Adrenal gland (tissue), 9 donors: ENCODE measurements at regions not wholly inside any gene's neighbourhood (a gene's known extent, or its start where the extent isn't known, plus 50 kb on each side); places are given as distances from the start of the nearest gene placed in this dataset.
"Not testable (repeated sequence)": the region's sequence is repeated elsewhere in the genome, so short reads cannot be mapped to it uniquely, and the experiment has no call there.

ENCODE experiments used
- DNase-seq, 7 donors: peaks; one replicate each; pipeline ENCODE4 v3.0.0-alpha.2; 2019 to 2020
- H3K27ac ChIP-seq, 5 donors: fragments of 200-600 bp; sonication (generic) in 4 of 5; 1 replicate in 3 of 5; 2 replicates in 2 of 5; pipeline versions ENCODE4 v1.5.1 to v1.8.0; 2016 to 2020; ENCODE audit warnings: mild to moderate bottlenecking in 1 of 5
- H3K27me3 ChIP-seq: fragments of 200-600 bp; 2 replicates; pipeline ENCODE4 v1.8.0; 2021
- H3K36me3 ChIP-seq, 2 donors: fragments of 200-600 bp; replicated peaks in 1 of 2; 1 replicate in 1 of 2; 2 replicates in 1 of 2; pipeline versions ENCODE4 v1.5.1 to v1.8.0; 2018 to 2022
- H3K4me1 ChIP-seq, 2 donors: fragments of 200-600 bp; replicated peaks in 1 of 2; 1 replicate in 1 of 2; 2 replicates in 1 of 2; pipeline versions ENCODE4 v1.5.1 to v1.8.0; 2018 to 2021
- H3K4me3 ChIP-seq, 4 donors: fragments of 200-600 bp; sonication (generic) in 3 of 4; one replicate each; pipeline ENCODE4 v1.5.1; 2016 to 2018
- H3K9me3 ChIP-seq, 3 donors: fragments of 200-600 bp; sonication (generic) in 1 of 3; replicated peaks in 1 of 3; 1 replicate in 2 of 3; 2 replicates in 1 of 3; pipeline versions ENCODE4 v1.5.1 to v1.8.0; 2016 to 2021
- POLR2A ChIP-seq, 2 donors: fragments of 450-650 bp; IDR thresholded peaks; one replicate each; pipeline ENCODE4 v1.6.1; 2017; ENCODE audit warnings: antibody characterized with exemption in 2 of 2, mild to moderate bottlenecking in 2 of 2, moderate library complexity in 1 of 2
- WGBS, 4 donors: extraction: QIAGEN DNeasy Blood & Tissue Kit in 2 of 4; methylation state at CpG; one replicate each; pipeline versions ENCODE4 v1.1.5 to v1.1.7; 2013 to 2017; 5-methylcytosine and 5-hydroxymethylcytosine counted together
- intact Hi-C, 2 donors: fragments of 100-400 bp; cut with DNase I; formaldehyde crosslinking; loops; one replicate each; pipeline versions ENCODE4 v1.14.1 to v1.15.0; 2022 to 2023
- TF ChIP-seq, protein P1 (sequence below), 6 experiments: fragments of 450-650 bp in 4 of 6; fragments of 200-600 bp in 2 of 6; sonication (generic) in 1 of 6; IDR thresholded peaks; 1 replicate in 5 of 6; 2 replicates in 1 of 6; pipeline versions ENCODE4 v1.5.1 to v1.8.0; 2016 to 2021; ENCODE audit warnings: antibody characterized with exemption in 6 of 6, mild to moderate bottlenecking in 2 of 6, moderate library complexity in 1 of 6
- donor health status: healthy with polysubstance abuse.
- donor health status: Bipolar disorder and iron deficiency.
- donor health status: DM: yes; HTN: yes; CAD: no.
- donor health status: DM: no; HTN: no; CAD: no.
- donor health status: DM: no; HTN: no; CAD: no.

DNA sequence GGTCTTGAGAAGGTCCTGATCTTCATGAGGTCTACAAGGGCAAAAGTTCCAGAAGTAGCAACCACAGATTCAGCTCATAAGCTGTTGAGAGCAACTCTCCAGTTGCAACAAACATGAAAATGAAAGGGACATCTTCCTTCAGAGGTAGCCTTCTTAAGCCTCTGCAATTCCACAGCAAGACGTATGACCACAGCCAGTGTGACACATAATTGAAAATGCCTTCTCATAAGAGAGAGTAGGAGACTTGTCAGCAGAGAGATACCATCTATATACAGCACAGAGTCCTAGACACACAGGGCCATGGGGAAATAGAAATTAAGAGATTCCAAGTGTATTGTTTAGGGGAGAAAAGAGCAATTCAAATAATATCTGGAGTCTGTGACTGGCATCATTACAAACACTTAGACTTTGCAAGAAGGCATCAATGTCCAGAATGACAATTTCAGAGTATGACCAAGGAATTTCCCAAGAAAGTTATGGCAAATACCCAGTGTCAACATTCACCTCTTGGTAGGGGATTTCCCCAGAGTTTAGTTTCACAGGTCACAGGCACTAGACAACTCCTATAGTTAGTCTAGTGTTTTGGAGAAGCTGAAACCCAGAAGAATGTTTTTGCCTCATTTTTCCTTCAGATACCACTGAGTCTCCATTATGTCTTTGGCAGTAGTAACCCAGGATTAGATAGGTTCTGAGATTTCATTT, 340.3 kb downstream of the ZNF674 start:
- no peaks in the 10 kb centered on the region for H3K36me3 ChIP-seq
- 63 to 77% (median 73%) methylated on average over 1 of the region's 1 CpG for WGBS, 4 donors

DNA sequence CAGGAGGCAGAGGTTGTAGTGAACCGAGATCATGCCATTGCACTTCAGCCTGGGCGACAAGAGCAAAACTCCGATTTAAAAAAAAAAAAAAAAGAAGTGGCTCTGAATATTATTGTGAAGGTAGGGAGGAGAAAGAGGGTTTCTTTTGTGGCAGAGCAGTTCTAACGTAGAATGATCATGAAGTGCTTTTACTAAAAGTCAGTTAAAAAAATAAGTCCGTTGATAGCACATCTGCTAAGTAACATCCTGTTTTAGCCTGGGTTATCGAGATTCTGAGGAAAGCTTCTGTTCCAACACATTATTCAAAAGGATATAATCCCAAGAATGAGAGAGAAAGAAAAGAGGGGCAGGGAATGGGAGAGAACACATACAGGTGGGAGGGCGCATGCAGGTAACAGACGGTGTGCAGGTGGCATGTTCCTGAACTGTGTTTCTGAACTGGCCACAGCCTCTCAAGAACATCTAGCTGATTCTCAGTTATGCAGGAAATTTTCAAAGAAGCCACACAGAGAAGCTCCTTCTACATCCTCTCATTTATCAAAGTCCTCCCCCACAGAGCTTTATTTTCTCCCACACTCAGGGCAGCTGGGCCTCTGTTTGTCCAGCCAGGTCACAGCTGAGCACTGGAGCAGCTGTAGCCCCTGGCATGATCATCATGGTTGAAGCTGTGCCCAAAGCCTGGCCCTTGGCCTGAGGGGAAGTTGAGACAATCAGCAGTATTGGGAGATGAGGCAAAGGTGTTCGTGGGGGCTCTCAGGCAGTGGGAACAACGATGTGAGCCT, 342.3 kb downstream of the ZNF674 start:
- Histone ChIP-seq H3K4me1 (no peaks in the 10 kb centered on the region), H3K36me3 (no peaks in the 10 kb centered on the region), H3K9me3 (no peaks in the 10 kb centered on the region), H3K4me3 (no peak overlapping the region), H3K27me3 (peaks cover 5% of the 10 kb centered on the region), H3K27ac (no peak overlapping the region)
- TF ChIP-seq, protein P1, sequence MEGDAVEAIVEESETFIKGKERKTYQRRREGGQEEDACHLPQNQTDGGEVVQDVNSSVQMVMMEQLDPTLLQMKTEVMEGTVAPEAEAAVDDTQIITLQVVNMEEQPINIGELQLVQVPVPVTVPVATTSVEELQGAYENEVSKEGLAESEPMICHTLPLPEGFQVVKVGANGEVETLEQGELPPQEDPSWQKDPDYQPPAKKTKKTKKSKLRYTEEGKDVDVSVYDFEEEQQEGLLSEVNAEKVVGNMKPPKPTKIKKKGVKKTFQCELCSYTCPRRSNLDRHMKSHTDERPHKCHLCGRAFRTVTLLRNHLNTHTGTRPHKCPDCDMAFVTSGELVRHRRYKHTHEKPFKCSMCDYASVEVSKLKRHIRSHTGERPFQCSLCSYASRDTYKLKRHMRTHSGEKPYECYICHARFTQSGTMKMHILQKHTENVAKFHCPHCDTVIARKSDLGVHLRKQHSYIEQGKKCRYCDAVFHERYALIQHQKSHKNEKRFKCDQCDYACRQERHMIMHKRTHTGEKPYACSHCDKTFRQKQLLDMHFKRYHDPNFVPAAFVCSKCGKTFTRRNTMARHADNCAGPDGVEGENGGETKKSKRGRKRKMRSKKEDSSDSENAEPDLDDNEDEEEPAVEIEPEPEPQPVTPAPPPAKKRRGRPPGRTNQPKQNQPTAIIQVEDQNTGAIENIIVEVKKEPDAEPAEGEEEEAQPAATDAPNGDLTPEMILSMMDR (IDR thresholded peaks at IDR 0.05): no peak
- TF ChIP-seq POLR2A (IDR thresholded peaks at IDR 0.05): no peak
- DNase-seq: no peak
- intact Hi-C loops: no loop called here
- 55 to 71% (median 63%) methylated on average over 10 of the region's 10 CpGs for WGBS, 4 donors

More for the DNA sequence above, 340.3 kb downstream of the ZNF674 start:
- no peak overlapping the region for H3K4me3 ChIP-seq
- no peaks in the 10 kb centered on the region for H3K4me1 ChIP-seq
- DNase-seq: no peak
- H3K9me3 ChIP-seq: no peaks in the 10 kb centered on the region
- H3K27ac ChIP-seq: no peak overlapping the region
- TF ChIP-seq, protein P1 (IDR thresholded peaks at IDR 0.05): no peak
- TF ChIP-seq POLR2A (IDR thresholded peaks at IDR 0.05): no peak
- intact Hi-C loops: no loop called here
- H3K27me3 ChIP-seq: peaks cover 5% of the 10 kb centered on the region

DNA sequence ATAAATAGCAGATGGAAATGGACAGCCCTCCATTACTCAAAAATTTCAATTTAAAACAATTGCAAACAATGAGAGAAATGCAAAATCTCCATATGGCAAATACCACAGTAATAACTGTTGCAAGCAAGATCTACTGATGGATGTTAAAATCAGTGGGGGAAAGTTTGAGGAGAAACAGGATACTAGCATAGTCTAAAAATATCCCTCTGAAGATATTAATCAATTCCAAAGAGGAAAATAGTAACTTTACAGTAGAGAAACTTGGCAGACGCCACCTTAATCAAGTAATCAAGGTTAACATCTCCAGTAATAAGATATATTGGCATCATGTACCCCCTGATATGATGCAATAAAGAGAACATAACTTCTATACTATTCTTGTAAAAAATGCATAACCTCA, 344.8 kb downstream of the ZNF674 start:
- no peaks in the 10 kb centered on the region for H3K9me3 ChIP-seq
- no peak overlapping the region for H3K27ac ChIP-seq
- H3K27me3 ChIP-seq: peaks cover 5% of the 10 kb centered on the region
- no peak overlapping the region for H3K4me3 ChIP-seq
- intact Hi-C loops: no loop called here
- 14 to 32% (median 25%) methylated on average over 1 of the region's 1 CpG for WGBS, 4 donors
- no peak for DNase-seq
- H3K36me3 ChIP-seq: no peaks in the 10 kb centered on the region
- TF ChIP-seq, protein P1 (IDR thresholded peaks at IDR 0.05): no peak
- TF ChIP-seq POLR2A (IDR thresholded peaks at IDR 0.05): no peak
- no peaks in the 10 kb centered on the region for H3K4me1 ChIP-seq

DNA sequence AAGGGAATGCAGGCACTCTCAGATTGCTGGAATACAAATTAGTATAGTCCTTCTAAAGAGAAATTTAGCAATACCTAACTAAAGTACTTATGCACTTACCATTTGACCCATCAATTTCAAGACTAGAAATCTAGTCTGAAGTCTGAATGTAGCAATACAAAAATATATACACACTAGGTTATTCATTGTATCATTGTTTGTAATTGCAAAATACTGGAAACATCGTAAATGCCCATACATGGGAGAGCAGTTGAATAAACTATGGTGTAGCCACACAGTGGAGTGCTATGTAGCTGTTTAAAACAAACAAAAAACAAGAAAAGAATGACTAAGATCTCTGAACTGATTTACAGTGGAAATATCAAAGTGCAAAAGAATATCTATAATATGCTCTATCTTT, 346.4 kb downstream of the ZNF674 start:
- intact Hi-C loops: no loop called here
- Histone ChIP-seq H3K36me3 (no peaks in the 10 kb centered on the region), H3K27ac (no peak overlapping the region), H3K27me3 (peaks cover under 1% of the 10 kb centered on the region), H3K9me3 (no peaks in the 10 kb centered on the region), H3K4me3 (no peak overlapping the region), H3K4me1 (no peaks in the 10 kb centered on the region)
- DNase-seq: no peak
- 78 to 88% (median 84%) methylated on average over 1 of the region's 1 CpG for WGBS, 4 donors
- TF ChIP-seq POLR2A (IDR thresholded peaks at IDR 0.05): no peak
- TF ChIP-seq, protein P1 (IDR thresholded peaks at IDR 0.05): no peak

DNA sequence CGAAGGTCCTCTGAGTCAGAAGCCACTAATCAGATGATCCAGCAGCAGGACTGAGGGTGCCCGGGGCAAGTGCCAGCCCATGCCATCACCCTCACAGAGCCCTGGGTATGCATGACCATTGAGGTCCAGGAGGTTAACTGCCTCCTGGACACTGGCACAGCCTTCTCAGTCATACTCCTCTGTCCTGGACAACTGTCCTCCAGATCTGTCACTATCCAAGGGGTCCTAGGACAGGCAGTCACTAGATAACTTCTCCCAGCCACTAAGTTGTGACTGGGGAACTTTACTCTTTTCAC, 358.5 kb downstream of the ZNF674 start:
- peaks cover 13% of the 10 kb centered on the region for H3K27me3 ChIP-seq
- H3K4me1 ChIP-seq, DNase-seq, H3K36me3 ChIP-seq, intact Hi-C loops, H3K9me3 ChIP-seq, H3K4me3 ChIP-seq, H3K27ac ChIP-seq: not testable (repeated sequence)
- 66 to 79% (median 67%) methylated on average over 1 to 2 of the region's 2 CpGs; no CpG with 5 or more reads in 1 of the 4 donors for WGBS, 4 donors
